Right renal cortex interstitium (tissue), 3 donors: ENCODE measurements at regions not wholly inside any gene's neighbourhood (a gene's known extent, or its start where the extent isn't known, plus 50 kb on each side); places are given as distances from the start of the nearest gene placed in this dataset.
"Not testable (repeated sequence)": the region's sequence is repeated elsewhere in the genome, so short reads cannot be mapped to it uniquely, and the experiment has no call there.

Experiments used
- DNase-seq, 3 donors: peaks; one replicate each; pipeline ENCODE4 v3.0.0-alpha.2; 2013; ENCODE audit warnings: low read depth in 3 of 3, low spot score in 2 of 3

DNA sequence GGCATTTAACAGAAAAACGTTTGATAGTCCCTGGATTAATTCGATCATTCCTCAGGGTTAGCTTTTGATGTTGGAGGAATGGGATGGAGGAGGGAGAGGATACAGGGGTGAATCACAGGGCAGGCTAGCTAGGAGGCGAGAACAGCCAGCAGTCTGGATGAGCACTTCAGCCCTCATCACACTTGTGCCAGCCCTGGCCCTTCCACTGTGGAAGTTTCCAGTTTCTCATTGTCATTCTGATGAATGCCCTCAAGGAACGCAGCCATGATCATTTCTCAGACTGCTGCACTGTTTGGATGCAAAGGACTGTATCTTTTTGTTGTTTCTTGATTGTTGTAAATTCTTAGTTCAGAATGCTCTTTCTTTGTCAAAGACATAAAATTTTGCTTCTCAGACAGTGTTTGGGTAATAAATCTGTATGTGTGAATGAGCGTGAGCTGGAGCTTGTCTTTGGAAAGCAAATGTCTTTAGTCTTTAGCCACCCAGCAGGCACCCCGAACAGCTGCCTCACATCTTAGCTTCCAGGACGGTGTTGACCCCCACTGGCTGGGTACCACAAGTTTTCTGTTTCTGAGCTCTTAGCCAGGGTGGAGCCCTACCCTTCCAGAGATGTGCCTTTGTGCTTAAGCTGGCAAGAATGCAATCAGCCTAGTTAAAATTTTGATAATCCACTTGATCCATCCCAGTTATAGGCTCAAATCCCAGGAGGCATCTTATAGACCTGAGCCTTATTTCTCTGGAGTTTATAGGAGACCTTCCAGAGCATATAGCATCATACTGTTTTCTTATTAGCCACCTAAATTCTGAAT lies 121.1 kb downstream of the PDCD6IP start:
- no peak for DNase-seq

GRCh38 chr3:33920511-33920910 lies 122.1 kb downstream of the PDCD6IP start:
- DNase-seq: no peak

DNA sequence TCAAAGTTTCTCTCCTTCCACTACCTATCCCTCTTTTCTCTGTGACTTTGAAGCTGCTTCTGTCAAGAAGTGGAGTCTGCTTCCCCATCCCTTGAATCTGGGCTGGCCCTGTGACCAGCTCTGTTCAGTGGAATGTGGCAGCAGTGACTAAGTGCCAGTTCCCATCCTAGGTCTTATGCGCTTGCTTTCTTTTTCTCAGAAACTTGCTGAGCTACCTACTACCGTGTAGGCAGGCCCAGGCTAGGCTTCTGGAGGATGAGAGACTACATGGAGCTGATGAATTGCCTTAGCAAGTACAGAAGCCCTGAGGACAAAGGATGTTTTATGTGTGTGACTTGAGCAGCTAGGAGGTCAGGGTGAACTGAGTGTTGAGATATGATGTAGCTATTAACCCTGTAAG lies 123.2 kb downstream of the PDCD6IP start:
- DNase-seq: no peak

GRCh38 chr3:33926998-33927605 lies 128.7 kb downstream of the PDCD6IP start:
- DNase-seq: no peak

GRCh38 chr3:33929813-33930212 lies 131.4 kb downstream of the PDCD6IP start:
- no peak for DNase-seq

- no peak for DNase-seq
These were observed 133.1 kb downstream of the PDCD6IP start for GRCh38 chr3:33931512-33931911.

DNA sequence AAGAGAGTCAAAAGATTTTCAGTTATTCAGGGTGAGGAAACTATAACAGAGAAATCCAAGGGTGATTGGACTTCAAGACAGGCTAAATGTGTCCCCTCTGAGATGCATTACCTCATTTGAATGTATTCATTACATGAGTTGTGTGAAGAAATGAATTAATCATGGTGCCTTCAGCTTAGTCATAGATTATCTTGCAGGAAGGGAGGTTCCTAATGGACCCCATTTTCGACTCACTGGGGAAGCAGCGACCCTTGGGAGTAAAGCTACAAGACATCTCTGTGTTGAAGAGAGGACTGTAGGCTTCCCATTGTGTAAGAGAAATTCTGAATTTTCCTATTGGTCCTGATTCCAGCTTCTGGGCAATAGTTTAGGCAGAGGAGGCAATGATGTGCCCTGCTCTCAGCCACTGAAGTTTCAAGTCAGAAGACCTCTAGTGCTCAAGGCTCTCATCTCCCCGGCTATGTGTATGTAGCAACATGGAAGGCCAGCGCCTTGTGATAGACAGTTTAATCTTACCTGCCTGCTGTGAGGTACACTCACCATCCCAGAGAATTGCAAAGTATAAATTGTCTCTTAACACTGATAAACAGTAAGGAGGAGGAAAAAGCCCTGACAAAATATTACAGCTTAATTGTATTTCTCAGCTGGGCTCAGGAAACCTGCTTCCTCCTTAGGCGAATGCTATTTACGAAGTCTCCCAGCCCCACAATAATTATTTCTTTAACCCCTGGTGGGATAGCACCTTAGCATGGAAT lies 133.8 kb downstream of the PDCD6IP start:
- DNase-seq: no peak

GRCh38 chr3:33936171-33936920 lies 137.9 kb downstream of the PDCD6IP start:
- DNase-seq: no peak

DNA sequence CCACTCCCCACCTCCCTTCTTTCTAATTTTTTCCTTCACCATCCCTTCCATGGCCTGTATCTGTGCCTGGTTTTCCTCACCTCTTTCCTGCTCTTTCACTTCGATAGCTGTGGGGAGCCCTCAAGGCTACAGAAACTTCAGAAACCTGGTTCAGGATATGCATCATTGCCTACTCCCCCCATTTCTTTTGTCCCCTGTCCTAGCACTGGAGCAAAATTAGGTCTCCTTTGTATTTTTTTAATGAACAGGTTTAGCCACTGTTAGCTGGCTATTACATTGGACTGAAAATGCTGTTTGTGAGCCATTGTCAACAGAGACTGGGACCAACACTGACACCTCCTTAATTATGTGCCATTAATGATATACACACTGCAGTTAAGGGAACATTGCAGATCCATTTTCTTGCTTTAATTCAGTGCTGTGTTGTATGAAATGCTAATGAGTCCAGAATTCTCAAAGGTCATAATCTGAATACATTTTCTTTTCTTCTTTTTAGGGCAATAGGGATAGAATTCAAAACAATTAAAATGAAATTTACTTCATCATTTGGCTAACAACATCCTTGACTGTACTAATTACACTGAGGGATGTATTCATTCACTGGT lies 138.6 kb downstream of the PDCD6IP start:
- DNase-seq: no peak

DNA sequence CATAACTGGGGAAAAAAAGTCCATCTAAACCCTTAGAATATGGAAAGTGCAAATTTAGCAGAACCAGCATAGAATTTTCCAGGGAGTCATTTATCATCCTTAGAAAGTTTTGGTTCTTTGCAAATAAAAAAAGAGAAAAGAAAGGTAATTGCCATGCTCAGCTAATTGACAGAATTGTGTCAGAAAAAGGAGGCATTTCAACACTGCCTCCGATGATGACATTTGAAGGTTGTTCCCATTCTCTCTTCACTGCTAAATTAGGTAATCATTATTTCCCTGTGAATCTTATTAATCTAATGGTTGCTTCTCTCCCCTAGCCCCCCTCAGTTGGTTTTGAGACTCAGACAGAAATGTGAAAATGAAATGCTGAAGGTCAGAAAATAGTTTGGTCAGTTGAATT lies 139.2 kb downstream of the PDCD6IP start:
- no peak for DNase-seq

- DNase-seq: no peak
These were observed 141.7 kb downstream of the PDCD6IP start for GRCh38 chr3:33940149-33940548.

DNA sequence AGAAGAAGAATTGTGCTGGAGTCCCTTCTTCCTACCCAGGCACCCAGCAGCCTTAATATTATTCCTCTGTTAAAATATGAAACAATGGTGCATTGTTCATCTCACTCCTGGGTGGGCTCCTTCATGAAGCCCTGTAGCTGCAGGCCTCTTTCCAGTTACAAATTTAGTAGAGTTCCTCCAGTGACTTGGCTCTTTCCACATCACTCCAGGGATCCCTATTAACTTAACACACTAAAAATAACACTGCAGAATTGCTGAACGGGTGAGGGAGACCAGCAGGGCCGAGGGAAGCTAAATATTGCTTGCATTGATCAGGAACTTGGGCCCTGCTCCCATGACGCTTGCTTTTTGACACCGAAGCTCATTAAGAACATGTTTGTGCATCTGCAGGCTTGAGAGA lies 142.3 kb downstream of the PDCD6IP start:
- DNase-seq: no peak

DNA sequence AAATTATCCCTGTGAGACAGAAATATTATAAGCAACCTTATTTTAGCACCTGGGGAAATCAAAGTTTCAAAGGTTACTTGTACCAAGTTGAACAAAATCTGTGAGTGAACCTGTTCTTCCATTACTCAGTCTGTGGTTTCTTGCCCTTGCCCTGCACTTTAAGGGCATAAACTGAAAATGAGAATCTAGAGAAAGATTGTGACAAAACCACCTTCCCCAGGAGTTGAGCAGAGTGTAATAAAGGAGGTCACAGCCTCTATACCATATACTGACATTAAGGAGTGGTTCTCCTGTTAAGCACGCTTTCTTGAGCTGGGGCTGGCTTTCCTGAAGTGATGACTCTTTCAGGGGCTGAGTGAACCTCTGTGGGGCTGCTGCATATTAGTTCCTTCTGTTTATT lies 143.4 kb downstream of the PDCD6IP start:
- no peak for DNase-seq

- no peak for DNase-seq
These were observed 144.2 kb downstream of the PDCD6IP start for GRCh38 chr3:33942483-33943150.

DNA sequence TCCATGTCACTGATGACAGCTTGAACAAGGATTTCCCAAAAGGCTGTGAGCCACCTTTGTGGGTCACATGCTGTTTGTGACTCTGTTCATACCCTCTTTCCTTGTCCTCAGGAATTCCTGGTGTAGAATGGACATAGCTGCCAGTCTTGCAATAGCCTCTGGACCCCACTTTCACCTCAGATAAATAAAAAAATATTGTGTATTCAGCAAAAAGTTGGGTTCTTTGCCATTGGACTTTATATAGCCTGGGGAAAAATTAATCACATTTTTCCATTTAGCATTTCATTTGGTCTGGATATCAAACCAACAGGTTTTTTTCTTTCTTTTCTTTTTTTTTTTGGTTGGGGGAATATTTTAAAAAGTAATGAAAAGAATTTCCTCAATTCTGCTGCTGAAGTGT lies 144.8 kb downstream of the PDCD6IP start:
- no peak for DNase-seq

GRCh38 chr3:33946612-33947011 lies 148.2 kb downstream of the PDCD6IP start:
- DNase-seq: not testable (repeated sequence)

- DNase-seq: no peak
These were observed 149.1 kb downstream of the PDCD6IP start for GRCh38 chr3:33947272-33948195.

- no peak for DNase-seq
These were observed 150.6 kb downstream of the PDCD6IP start for GRCh38 chr3:33949074-33949473.

DNA sequence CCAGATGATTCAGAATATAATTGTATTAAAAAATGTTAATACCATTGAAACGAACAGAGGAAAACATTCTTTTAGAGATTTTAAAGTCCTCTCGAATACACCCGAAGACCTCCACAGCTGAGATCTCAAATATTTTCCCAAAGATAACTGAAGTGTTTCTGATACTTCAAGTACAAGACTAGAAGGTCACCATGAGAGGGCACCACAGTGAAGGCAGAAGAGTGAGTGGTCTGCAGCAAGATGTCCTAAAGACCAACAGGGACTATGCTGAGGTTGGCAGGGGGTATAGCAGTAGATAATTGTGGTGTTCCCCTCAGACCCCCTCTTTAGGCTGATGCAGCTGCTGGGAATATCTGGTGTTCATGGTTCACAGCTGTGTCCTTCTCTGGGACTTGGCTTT lies 156.5 kb downstream of the PDCD6IP start:
- no peak for DNase-seq
